Kidney capillary endothelial cell (primary cell): ENCODE measurements at regions not wholly inside any gene's neighbourhood (a gene's known extent, or its start where the extent isn't known, plus 50 kb on each side); places are given as distances from the start of the nearest gene placed in this dataset.

Experiments used
- DNase-seq: peaks from one replicate; pipeline ENCODE4 v3.0.0-alpha.2; 2018; ENCODE audit warnings: low spot score

DNA sequence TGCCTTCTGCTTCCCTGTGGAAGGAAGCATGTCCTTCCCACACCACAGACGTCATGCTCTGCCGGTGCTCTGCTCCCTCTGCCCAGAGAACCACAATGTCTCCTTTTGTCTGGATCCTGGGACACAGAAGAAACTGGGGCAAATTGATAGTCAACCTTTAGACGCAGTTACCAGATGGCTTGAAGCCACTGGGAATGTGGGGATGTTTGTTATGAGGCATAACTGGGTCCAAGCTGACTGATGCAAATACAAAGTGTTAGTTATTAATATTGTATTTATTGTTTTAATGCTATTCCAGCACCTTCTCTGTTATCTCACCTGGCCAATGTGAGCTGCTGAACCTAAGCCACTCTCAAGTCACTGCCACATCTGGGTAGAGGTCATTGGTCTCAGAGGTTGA, 322.2 kb downstream of the SHANK2 start:
- DNase-seq: no peak

DNA sequence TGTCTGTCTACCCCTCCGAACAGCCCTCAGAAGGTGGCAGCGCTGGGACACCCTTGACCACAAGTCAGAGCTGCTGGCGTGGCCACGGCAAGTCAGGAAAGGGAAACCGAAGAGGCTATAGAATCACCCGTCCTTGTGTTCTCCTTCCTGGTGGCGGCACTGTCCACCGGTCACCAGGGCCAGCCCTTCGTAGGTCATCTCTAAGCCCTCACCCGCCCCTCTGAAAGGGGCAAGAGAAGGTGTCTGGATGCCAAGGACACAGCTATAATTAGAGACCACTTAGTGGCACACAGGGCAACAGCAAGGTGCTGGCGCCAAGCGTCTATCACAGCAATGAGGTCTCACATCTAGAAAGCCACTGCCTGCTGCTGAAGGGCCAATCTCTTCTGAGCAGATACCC, 320.9 kb downstream of the SHANK2 start:
- no peak for DNase-seq

DNA sequence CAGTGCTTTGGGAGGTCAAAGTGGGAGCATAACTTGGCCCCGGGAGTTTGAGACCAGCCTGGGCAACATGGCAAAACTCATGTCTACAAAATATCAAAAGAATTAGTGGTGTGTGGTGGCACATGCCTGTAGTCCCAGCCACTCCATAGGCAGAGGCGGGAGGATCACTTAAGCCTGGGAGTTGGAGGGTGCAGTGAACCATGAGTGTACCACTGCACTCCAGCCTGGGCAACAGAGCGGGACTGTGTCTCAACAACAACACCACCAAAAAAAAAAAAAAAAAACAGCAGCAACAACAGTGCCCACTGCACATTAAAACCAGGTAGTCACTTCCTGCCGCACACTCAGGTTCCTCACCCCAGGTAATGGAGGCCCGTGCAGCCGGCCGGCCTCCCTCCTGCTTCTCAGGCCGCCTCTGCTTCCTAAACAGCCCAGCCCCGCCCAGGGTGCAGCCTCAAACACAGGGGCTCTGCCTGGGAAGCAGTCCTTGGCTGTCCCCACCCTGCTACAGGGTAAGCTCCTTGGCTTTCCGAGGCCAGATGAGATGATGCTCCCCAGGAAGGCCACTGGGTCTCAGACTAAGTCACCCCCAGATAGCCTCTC, 318.3 kb downstream of the SHANK2 start:
- no peak for DNase-seq

DNA sequence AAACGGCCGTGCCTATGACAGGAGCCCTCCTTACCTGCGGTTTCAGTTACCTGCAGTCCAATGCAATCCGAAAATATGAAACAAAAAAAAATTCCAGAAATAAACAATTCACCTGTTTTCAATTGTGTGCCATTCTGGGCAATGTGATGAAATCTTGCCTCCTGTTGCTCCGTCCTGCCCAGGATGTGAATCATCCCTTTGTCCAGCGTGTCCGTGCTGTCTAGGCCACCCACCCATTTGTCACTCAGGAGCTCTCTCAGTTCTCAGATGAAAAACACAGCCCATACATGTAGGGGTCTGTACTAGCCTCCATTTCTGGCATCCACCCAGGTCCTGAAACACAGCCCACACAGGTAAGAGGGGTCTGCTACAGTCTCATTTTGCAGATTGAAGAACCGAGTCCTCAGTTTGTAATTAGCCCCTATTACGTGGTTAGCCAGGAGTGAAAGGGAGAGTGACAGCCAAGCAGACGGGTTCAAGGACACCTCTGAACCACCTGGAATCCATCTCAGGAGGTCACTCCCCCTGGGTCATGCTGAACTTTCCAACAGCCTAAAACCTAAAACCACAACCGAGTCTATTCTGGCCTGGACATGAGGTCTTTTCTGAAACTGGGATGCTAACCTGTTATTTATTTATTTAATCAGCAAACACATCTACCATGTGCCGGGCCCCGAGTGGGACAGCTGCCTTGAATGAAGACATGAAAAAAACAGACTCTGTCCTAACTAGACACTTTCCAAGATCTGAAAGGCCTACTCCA, 317.2 kb downstream of the SHANK2 start:
- DNase-seq: peak; percentile 12

DNA sequence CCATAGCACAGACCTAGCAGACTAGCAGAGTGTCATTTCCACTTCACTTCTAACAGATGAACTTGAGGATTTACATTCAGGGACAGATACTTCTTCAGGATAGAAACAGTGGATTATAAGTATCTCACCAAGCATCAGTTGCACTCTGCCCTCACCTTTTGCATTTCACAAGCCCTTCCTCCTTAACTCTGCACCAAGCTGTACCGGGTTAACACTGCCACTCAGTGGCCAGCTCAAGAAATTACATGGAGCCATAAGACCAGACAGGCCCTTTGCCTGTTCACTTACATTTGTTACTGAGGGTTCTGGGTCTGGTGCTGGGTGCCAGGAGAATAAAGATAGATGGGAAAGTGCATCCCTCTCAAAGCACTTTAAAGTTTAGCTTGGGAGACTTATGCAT, 309.8 kb downstream of the SHANK2 start:
- peak; percentile 2 for DNase-seq

DNA sequence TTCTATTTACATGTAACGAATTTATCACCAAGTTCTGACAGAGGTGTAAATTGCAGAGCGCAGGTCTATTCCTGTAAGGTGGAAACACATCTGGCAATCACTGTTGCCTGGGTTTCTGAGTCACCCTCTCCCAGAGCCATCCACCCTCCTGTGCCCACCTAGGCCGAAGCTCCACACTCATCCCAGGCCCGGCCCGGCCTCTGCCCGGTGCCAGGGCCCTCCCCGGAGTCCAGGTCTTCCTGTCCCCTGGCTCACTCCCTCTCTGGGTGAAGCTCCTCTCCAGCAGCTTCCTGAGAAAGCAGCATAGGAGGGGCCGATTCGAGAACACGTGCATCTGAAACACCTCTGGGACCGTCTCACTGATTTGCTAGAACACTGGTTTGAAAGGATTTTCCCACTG, 308.2 kb downstream of the SHANK2 start:
- DNase-seq: no peak

DNA sequence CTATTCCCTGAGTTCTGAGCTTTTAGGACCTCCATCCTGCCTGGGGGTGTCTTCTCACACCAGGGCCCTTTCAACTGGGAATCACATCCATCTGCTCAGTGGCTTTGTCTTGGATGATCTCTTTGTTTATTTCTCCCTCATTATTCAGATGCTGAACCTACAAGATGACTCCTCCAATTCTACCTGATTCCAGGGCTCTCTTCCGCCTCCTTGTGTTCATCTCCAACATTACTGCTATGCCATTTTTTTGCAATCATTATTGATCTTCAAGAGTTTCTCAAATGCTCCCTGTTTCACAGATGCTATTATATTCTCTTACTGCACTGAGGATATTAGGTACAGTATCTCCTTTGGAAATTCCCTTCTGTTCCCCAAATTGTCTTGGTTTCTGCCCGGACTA, 307.7 kb downstream of the SHANK2 start:
- no peak for DNase-seq

DNA sequence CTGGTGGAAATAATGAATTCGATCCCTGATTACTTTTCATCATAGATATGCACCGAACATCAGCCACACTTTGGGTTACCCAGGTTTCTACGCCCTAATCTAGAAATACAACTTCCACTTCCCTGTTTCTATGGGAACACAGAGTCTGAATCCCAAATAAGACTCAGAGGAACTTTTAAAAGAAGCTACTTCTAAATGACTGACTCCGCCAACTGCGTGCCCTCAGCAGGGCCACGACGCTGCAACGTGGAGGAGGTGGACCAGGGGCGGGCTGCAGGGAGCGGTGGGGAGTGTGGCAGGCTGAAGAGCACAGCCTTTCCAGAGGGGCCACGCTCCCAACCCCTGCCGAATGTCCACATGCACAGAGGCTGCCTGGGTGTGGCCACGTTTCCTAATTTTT, 304.0 kb downstream of the SHANK2 start:
- no peak for DNase-seq

DNA sequence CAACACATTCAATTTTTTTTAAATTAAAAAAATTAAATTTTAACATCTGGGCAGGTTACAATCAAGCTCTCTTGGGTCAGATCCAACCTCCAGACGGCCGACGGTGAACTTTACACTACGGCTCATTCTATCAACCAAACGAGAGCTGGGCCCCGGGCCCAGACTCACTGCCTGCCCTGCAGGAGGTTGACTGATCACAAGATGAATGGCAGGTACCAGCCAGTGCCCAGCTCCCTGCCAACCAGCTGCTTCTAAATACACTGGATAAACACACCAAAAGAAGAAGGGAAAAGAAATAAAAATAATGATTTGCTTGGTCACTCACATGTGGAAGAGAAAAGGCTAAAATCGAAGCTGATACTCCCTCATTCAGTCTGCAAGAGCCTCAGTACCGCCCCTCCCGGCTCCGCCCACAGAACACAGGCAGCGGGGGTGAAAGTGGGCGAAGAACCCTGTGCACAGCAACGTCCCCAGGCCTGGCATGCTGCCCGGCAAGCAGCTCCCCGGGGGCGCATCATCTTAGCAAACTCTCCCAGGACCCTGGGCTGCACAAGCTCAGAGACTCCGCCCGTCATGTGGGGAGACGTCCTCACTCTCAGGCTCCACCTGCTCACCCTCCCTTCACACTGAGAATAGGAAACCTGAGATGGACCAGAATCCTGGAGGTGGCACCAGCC, 303.4 kb downstream of the SHANK2 start:
- DNase-seq: no peak

DNA sequence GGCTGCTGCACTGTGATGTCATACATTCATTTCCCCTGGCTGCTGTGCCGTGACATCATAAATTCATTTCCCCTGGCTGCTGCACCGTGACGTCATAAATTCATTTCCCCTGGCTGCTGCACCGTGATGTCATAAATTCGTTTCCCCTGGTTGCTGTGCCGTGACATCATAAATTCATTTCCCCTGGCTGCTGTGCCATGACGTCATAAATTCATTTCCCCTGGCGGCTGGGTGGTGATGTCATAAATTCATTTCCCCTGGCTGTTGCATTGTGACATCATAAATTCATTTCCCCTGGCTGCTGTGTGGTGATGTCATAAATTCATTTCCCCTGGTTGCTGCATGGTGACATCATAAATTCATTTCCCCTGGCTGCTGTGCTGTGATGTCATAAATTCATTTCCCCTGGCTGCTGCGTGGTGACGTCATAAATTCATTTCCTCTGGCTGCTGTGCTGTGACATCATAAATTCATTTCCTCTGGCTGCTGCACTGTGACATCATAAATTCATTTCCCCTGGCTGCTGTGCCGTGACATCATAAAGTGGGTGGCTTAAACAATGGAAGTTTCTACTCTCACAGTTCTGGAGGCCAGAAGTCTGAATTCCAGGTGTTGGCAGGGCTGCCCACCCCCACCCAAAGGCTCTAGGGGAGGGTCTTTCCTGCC, 301.1 kb downstream of the SHANK2 start:
- no peak for DNase-seq

DNA sequence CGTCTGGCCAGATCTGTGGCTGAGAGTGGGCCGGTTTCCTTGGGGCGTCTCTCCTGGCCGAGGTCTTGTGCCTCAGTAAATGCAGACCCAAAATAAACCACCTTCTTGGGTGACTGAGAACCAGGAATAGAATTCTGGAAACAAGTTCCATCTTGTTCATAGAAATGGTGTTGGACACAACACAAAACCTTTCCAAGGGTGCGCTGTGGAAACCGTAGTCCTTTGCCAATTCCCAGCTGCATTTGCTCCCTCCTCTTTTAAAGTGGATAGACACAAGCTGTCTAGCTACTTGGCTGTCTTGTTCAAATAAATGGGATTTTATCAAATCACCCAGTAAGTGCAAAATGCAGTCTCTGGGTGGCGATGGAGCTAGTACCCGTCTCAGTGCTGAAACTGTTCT, 300.2 kb downstream of the SHANK2 start:
- DNase-seq: no peak

DNA sequence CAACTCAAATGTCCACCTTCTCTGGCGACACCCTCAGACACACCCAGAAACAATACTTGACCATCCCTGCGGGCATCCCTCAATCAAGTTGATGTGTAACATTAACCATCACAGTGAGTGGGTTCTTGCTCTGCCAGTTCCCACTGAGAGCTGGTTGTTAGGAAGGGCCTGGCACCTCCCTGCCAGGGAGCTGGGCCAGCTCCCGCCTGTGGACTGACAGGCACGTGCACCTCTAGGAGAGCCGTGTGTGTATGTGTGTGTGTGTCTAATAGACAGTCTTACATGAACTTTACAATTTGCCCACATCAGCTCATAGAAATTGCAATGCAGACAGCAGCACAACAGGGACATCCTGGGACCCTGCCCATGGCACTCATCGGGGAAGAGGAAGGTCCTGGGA, 298.7 kb downstream of the SHANK2 start:
- no peak for DNase-seq

DNA sequence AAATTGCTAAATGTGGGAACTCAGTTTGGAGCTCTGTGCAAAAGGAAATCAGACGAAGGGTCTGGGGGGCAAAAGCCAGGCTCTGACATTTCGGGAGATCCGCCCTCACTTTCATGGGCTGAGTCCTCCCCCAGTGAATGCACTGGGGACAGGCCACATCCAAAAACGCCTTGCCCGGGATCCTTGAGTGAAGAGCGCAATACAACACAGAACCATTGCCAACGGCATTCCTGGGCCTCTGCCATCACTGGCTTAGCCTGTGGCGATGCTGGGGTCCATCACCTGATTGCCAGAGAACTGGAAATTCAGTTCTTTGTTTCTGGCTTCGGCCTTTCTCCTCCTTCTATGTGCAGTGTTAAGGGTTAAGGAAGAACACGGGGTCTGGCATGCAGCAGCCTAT, 297.9 kb downstream of the SHANK2 start:
- DNase-seq: no peak
